Ovary (tissue), 7 donors: ENCODE measurements at regions not wholly inside any gene's neighbourhood (a gene's known extent, or its start where the extent isn't known, plus 50 kb on each side); places are given as distances from the start of the nearest gene placed in this dataset.

ENCODE experiments used
- DNase-seq, 5 donors: peaks; one replicate each; pipeline ENCODE4 v3.0.0-alpha.2; 2019 to 2020
- H3K27ac ChIP-seq, 2 donors: fragments of 200-600 bp; one replicate each; pipeline versions ENCODE4 v1.5.1 to v1.8.0; 2019 to 2022
- H3K27me3 ChIP-seq: fragments of 200-600 bp; one replicate; pipeline ENCODE4 v1.8.0; 2022
- H3K36me3 ChIP-seq: fragments of 200-600 bp; sonication (generic); one replicate; pipeline ENCODE4 v1.5.1; 2019
- H3K4me1 ChIP-seq: one replicate; pipeline ENCODE4 v1.8.1; 2013; ENCODE audit warnings: mild to moderate bottlenecking, moderate library complexity; ENCODE audit not compliant: insufficient read depth
- H3K4me3 ChIP-seq: fragments of 200-600 bp; sonication (generic); one replicate; pipeline ENCODE4 v1.5.1; 2017
- H3K9me3 ChIP-seq, 2 donors: fragments of 200-600 bp in 1 of 2; sonication (generic) in 1 of 2; one replicate each; pipeline versions ENCODE4 v1.5.1 to v1.8.1; 2013 to 2019; ENCODE audit warnings: mild to moderate bottlenecking in 1 of 2, moderate library complexity in 1 of 2
- CTCF ChIP-seq, 3 donors: fragments of 450-650 bp in 2 of 3; fragments of 200-600 bp in 1 of 3; IDR thresholded peaks; one replicate each; pipeline versions ENCODE4 v1.5.1 to v1.8.0; 2016 to 2022; ENCODE audit warnings: antibody characterized with exemption in 3 of 3, mild to moderate bottlenecking in 1 of 3
- EP300 ChIP-seq: sonication (generic); formaldehyde crosslinking; IDR thresholded peaks from one replicate; pipeline ENCODE4 v1.6.1; 2017; ENCODE audit warnings: antibody characterized with exemption
- POLR2A ChIP-seq: fragments of 450-650 bp; IDR thresholded peaks from one replicate; pipeline ENCODE4 v1.6.1; 2017; ENCODE audit warnings: antibody characterized with exemption, mild to moderate bottlenecking, moderate library complexity
- WGBS, 3 donors: extraction: QIAGEN DNeasy Blood & Tissue Kit in 1 of 3; methylation state at CpG; one replicate each; pipeline versions ENCODE4 v1.1.5 to v1.1.7; 2013 to 2017; 5-methylcytosine and 5-hydroxymethylcytosine counted together
- intact Hi-C, 4 donors: fragments of 100-400 bp; cut with DNase I; formaldehyde crosslinking; loops; one replicate each; pipeline versions ENCODE4 v1.11.0 to v1.15.1; 2022 to 2023
- donor health status: DM: no; HTN: no; CAD: no; lungs with moderate emphysema.
- donor health status: DM: no; HTN: no; CAD: no.
- donor health status: Bipolar disorder and iron deficiency.
- donor health status: DM: no; HTN: no; CAD: no.
- donor health status: DM: yes; HTN: yes; CAD: no.

GRCh38 chr7:153628825-153629224, 423.4 kb upstream of the DPP6 start:
- no peak for DNase-seq
- intact Hi-C loops = no loop called here
- H3K4me1 ChIP-seq = no peaks in the 10 kb centered on the region
- no peaks in the 10 kb centered on the region for H3K36me3 ChIP-seq
- TF ChIP-seq CTCF (IDR thresholded peaks at IDR 0.05) (no peak), POLR2A (no peak)
- WGBS, 3 donors = 48 to 76% (median 74%) methylated on average over 1 of the region's 1 CpG
- no peaks in the 10 kb centered on the region for H3K9me3 ChIP-seq
- H3K27ac ChIP-seq = no peak overlapping the region
- no peak overlapping the region for H3K4me3 ChIP-seq
- H3K27me3 ChIP-seq = no peaks in the 10 kb centered on the region

- no peak for DNase-seq
- intact Hi-C loops = no loop called here
- Histone ChIP-seq H3K36me3 (no peaks in the 10 kb centered on the region), H3K4me3 (no peak overlapping the region), H3K27ac (no peak overlapping the region), H3K9me3 (no peaks in the 10 kb centered on the region), H3K27me3 (no peaks in the 10 kb centered on the region), H3K4me1 (no peaks in the 10 kb centered on the region)
- 80 to 81% (median 80%) methylated on average over 10 of the region's 10 CpGs for WGBS, 3 donors
- no peak for TF ChIP-seq EP300
- TF ChIP-seq POLR2A = no peak
Observed at GRCh38 chr7:153638821-153639435, 413.3 kb upstream of the DPP6 start.

- H3K27ac ChIP-seq = no peak overlapping the region
- 69 to 77% (median 71%) methylated on average over 2 of the region's 2 CpGs for WGBS, 3 donors
Observed at GRCh38 chr7:153640586-153640985, 411.6 kb upstream of the DPP6 start.

GRCh38 chr7:153641199-153641598, 411.0 kb upstream of the DPP6 start:
- Histone ChIP-seq H3K27me3 (no peaks in the 10 kb centered on the region), H3K27ac (no peak overlapping the region), H3K36me3 (no peaks in the 10 kb centered on the region), H3K4me1 (no peaks in the 10 kb centered on the region), H3K4me3 (no peak overlapping the region), H3K9me3 (no peaks in the 10 kb centered on the region)
- intact Hi-C loops = no loop called here
- DNase-seq = no peak
- TF ChIP-seq CTCF (IDR thresholded peaks at IDR 0.05) (no peak), EP300 (no peak), POLR2A (no peak)
- WGBS, 3 donors = 7 to 20% (median 15%) methylated on average over 4 of the region's 4 CpGs

More at GRCh38 chr7:153640586-153640985, 411.6 kb upstream of the DPP6 start:
- DNase-seq = no peak
- H3K36me3 ChIP-seq = no peaks in the 10 kb centered on the region
- no peaks in the 10 kb centered on the region for H3K27me3 ChIP-seq
- no peaks in the 10 kb centered on the region for H3K9me3 ChIP-seq
- H3K4me3 ChIP-seq = no peak overlapping the region
- no peaks in the 10 kb centered on the region for H3K4me1 ChIP-seq
- intact Hi-C loops = no loop called here
- TF ChIP-seq POLR2A = no peak
- no peak for TF ChIP-seq CTCF (IDR thresholded peaks at IDR 0.05)
- TF ChIP-seq EP300 = no peak

GRCh38 chr7:153642989-153643388, 409.2 kb upstream of the DPP6 start:
- no peak for DNase-seq
- Histone ChIP-seq H3K4me3 (no peak overlapping the region), H3K27ac (no peak overlapping the region), H3K36me3 (no peaks in the 10 kb centered on the region), H3K27me3 (no peaks in the 10 kb centered on the region), H3K9me3 (no peaks in the 10 kb centered on the region), H3K4me1 (no peaks in the 10 kb centered on the region)
- TF ChIP-seq EP300 (no peak), POLR2A (no peak), CTCF (IDR thresholded peaks at IDR 0.05) (no peak)
- intact Hi-C loops = no loop called here
